DMS79 treated with DMSO at 0.1 percent for 48 hours (cell line): ENCODE measurements at regions not wholly inside any gene's neighbourhood (a gene's known extent, or its start where the extent isn't known, plus 50 kb on each side); places are given as distances from the start of the nearest gene placed in this dataset.
A peak's percentile ranks its signal among the peaks of the same experiment; 100 is the strongest.
"Not testable (repeated sequence)": the region's sequence is repeated elsewhere in the genome, so short reads cannot be mapped to it uniquely, and the experiment has no call there.

Source experiments
- DNase-seq: peaks from one replicate; lab custom pipeline; 2025; lab: John Stamatoyannopoulos, UW

- no peak for DNase-seq
These were observed 491.7 kb downstream of the SETD4 start for GRCh38 chr21:35568643-35569042.

- DNase-seq = no peak
These were observed 493.5 kb downstream of the SETD4 start for GRCh38 chr21:35566874-35567273.

GRCh38 chr21:35565204-35565611, 495.1 kb downstream of the SETD4 start:
- DNase-seq = no peak

GRCh38 chr21:35563885-35564451, 496.4 kb downstream of the SETD4 start:
- peak; percentile 25 for DNase-seq

- no peak for DNase-seq
These were observed 497.4 kb downstream of the SETD4 start for GRCh38 chr21:35562876-35563275.

GRCh38 chr21:35561116-35561515, 499.2 kb downstream of the SETD4 start:
- DNase-seq = no peak

GRCh38 chr21:35559829-35560225, 500.5 kb downstream of the SETD4 start:
- no peak for DNase-seq

GRCh38 chr21:35559128-35559828, 501.0 kb downstream of the SETD4 start:
- DNase-seq = no peak

GRCh38 chr21:35556536-35556935, 503.8 kb downstream of the SETD4 start:
- DNase-seq = no peak

GRCh38 chr21:35552483-35552882, 503.4 kb upstream of the RUNX1 start:
- not testable (repeated sequence) for DNase-seq

GRCh38 chr21:35548904-35549615, 500.0 kb upstream of the RUNX1 start:
- no peak for DNase-seq

GRCh38 chr21:35547946-35548774, 499.1 kb upstream of the RUNX1 start:
- no peak for DNase-seq

GRCh38 chr21:35543746-35544145, 494.6 kb upstream of the RUNX1 start:
- peak; percentile 55 for DNase-seq

GRCh38 chr21:35540950-35541638, 492.0 kb upstream of the RUNX1 start:
- DNase-seq = no peak

- no peak for DNase-seq
These were observed 489.3 kb upstream of the RUNX1 start for GRCh38 chr21:35538386-35538785.

GRCh38 chr21:35537604-35538003, 488.5 kb upstream of the RUNX1 start:
- no peak for DNase-seq

GRCh38 chr21:35533893-35534292, 484.8 kb upstream of the RUNX1 start:
- no peak for DNase-seq

- DNase-seq = no peak
These were observed 481.7 kb upstream of the RUNX1 start for GRCh38 chr21:35530766-35531165.

GRCh38 chr21:35529171-35529863, 480.2 kb upstream of the RUNX1 start:
- peak; percentile 4 for DNase-seq

GRCh38 chr21:35528116-35529042, 479.3 kb upstream of the RUNX1 start:
- DNase-seq = peak; percentile 34
